ENCODE measurements at regions not wholly inside any gene's neighbourhood (a gene's known extent, or its start where the extent isn't known, plus 50 kb on each side); places are given as distances from the start of the nearest gene placed in this dataset.

DNA sequence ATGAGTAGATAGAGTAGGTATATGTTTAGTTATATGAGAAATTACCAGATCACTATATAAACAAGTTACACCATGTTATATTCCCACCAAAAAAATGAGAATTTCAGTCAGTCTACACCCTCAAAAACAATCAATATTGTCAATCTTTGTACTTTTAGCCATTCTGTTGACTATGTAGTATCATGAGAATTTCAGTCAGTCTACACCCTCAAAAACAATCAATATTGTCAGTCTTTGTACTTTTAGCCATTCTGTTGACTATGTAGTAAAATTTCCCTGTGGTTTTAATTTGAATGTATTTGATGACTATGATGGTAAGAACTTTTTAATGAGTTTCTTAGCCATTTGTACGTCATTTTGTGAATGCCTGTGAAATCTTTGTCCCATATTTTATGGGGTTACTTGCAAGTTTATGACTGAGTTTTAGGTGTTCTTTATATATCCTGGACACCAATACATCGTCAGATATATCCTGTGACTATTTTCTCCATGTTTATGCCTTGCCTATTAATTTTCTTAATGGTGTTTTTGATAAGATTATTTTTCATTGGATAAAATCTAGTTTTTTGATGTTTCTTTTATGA lies 528.4 kb upstream of the SPHKAP start (continued):
- TF ChIP-seq, protein P1, sequence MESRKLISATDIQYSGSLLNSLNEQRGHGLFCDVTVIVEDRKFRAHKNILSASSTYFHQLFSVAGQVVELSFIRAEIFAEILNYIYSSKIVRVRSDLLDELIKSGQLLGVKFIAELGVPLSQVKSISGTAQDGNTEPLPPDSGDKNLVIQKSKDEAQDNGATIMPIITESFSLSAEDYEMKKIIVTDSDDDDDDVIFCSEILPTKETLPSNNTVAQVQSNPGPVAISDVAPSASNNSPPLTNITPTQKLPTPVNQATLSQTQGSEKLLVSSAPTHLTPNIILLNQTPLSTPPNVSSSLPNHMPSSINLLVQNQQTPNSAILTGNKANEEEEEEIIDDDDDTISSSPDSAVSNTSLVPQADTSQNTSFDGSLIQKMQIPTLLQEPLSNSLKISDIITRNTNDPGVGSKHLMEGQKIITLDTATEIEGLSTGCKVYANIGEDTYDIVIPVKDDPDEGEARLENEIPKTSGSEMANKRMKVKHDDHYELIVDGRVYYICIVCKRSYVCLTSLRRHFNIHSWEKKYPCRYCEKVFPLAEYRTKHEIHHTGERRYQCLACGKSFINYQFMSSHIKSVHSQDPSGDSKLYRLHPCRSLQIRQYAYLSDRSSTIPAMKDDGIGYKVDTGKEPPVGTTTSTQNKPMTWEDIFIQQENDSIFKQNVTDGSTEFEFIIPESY (IDR thresholded peaks at IDR 0.05), result no peak
- TF ChIP-seq FOXA1 (IDR thresholded peaks at IDR 0.05), result no peak
- no peak for TF ChIP-seq NR2F2 (IDR thresholded peaks at IDR 0.05)
- peak; percentile 52 for TF ChIP-seq HNF4G (IDR thresholded peaks at IDR 0.05)
- TF ChIP-seq GABPA (IDR thresholded peaks at IDR 0.05 in 1 of 2, conservative IDR thresholded peaks at IDR 0.05 in 1 of 2), result no peak
- TF ChIP-seq TAF1 (conservative IDR thresholded peaks at IDR 0.05), result no peak
- TF ChIP-seq SP1 (IDR thresholded peaks at IDR 0.05), result peak; percentile 23
- TF ChIP-seq, protein P2, sequence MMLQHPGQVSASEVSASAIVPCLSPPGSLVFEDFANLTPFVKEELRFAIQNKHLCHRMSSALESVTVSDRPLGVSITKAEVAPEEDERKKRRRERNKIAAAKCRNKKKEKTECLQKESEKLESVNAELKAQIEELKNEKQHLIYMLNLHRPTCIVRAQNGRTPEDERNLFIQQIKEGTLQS (IDR thresholded peaks at IDR 0.05), result no peak
- TF ChIP-seq, protein P3, sequence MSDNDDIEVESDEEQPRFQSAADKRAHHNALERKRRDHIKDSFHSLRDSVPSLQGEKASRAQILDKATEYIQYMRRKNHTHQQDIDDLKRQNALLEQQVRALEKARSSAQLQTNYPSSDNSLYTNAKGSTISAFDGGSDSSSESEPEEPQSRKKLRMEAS (IDR thresholded peaks at IDR 0.05), result no peak
- TF ChIP-seq CTCF (IDR thresholded peaks at IDR 0.05; ENCODE audit: low read depth, low read length, missing input control), result no peak

- Histone ChIP-seq H3K4me3 (ENCODE audit: low read depth in 1 of 3, low read length in 3 of 3) (no peak overlapping the region), H3K4me1 (ENCODE audit: control insufficient read depth in 4 of 4, insufficient read depth in 4 of 4, low read length in 3 of 4) (peaks cover 0 to 8% (median 0%) of the 10 kb centered on the region in 4 donors), H3K27me3 (ENCODE audit: control insufficient read depth in 4 of 4, insufficient read depth in 4 of 4, low read length in 3 of 4) (no peaks in the 10 kb centered on the region), H3K9me3 (ENCODE audit: control insufficient read depth in 4 of 4, low read length in 3 of 4) (no peaks in the 10 kb centered on the region), H3K9ac (ENCODE audit: low read depth in 1 of 2, low read length in 2 of 2) (no peak overlapping the region), H3K27ac (ENCODE audit: low read depth in 1 of 2, low read length in 2 of 2) (no peak overlapping the region), H3K36me3 (ENCODE audit: control insufficient read depth in 4 of 4, insufficient read depth in 3 of 4, low read depth in 1 of 4, low read length in 3 of 4) (no peaks in the 10 kb centered on the region)
- no peak for DNase-seq (ENCODE audit: low spot score)
- TF ChIP-seq SP1 (IDR thresholded peaks at IDR 0.05), result no peak
- no peak for TF ChIP-seq RXRA (IDR thresholded peaks at IDR 0.05)
- TF ChIP-seq RAD21 (IDR thresholded peaks at IDR 0.05), result no peak
- TF ChIP-seq GABPA (IDR thresholded peaks at IDR 0.05 in 1 of 2, conservative IDR thresholded peaks at IDR 0.05 in 1 of 2), result no peak
- TF ChIP-seq NR2F2 (IDR thresholded peaks at IDR 0.05), result no peak
- TF ChIP-seq, protein P3 (IDR thresholded peaks at IDR 0.05), result no peak
- TF ChIP-seq, protein P2 (IDR thresholded peaks at IDR 0.05), result no peak
- TF ChIP-seq, protein P1 (IDR thresholded peaks at IDR 0.05), result no peak
- TF ChIP-seq JUND (IDR thresholded peaks at IDR 0.05), result no peak
- no peak for TF ChIP-seq YY1 (IDR thresholded peaks at IDR 0.05)
- TF ChIP-seq HNF4A (conservative IDR thresholded peaks at IDR 0.05), result no peak
- TF ChIP-seq HNF4G (IDR thresholded peaks at IDR 0.05), result no peak
- no peak for TF ChIP-seq REST (IDR thresholded peaks at IDR 0.05)
- TF ChIP-seq CTCF (IDR thresholded peaks at IDR 0.05; ENCODE audit: low read depth, low read length, missing input control), result no peak
- no peak for TF ChIP-seq FOXA1 (IDR thresholded peaks at IDR 0.05)
- TF ChIP-seq EGR1 (IDR thresholded peaks at IDR 0.05; ENCODE audit: low read depth in 2 of 2), result no peak
- no peak for TF ChIP-seq FOXA2 (IDR thresholded peaks at IDR 0.05)
- no peak for TF ChIP-seq TAF1 (conservative IDR thresholded peaks at IDR 0.05)
- WGBS, result 93% methylated on average over 3 of the region's 3 CpGs
Observed at GRCh38 chr2:228707846-228708245, 526.4 kb upstream of the SPHKAP start.

Measured in liver (tissue), 8 donors.